A549 (cell line): ENCODE measurements at regions not wholly inside any gene's neighbourhood (a gene's known extent, or its start where the extent isn't known, plus 50 kb on each side); places are given as distances from the start of the nearest gene placed in this dataset.

Source experiments
- BHLHE40 ChIP-seq: IDR thresholded peaks from 2 replicates; pipeline ENCODE4 v1.6.1; 2012; ENCODE audit warnings: low read depth, low read length, inconsistent platforms
- CBX8 ChIP-seq: fragments of 200-600 bp; sonication (generic); IDR thresholded peaks from 2 replicates; pipeline ENCODE4 v1.6.1; 2016
- EP300 ChIP-seq, 2 experiments: fragments of >200 bp; sonication (Bioruptor Twin); formaldehyde crosslinking; IDR thresholded peaks; 2 replicates in 1 of 2; 3 replicates in 1 of 2; pipeline ENCODE4 v1.6.1; 2016 to 2017
- MYC ChIP-seq: IDR thresholded peaks from 2 replicates; pipeline ENCODE4 v1.6.1; 2012; ENCODE audit warnings: mild to moderate bottlenecking, inconsistent platforms, low read length, improper control_type of control experiment, borderline replicate concordance
- POLR2A ChIP-seq: IDR thresholded peaks from 2 replicates; pipeline ENCODE4 v1.6.1; 2012; ENCODE audit warnings: mild to moderate bottlenecking, low read length
- RAD21 ChIP-seq, 2 experiments: fragments of >200 bp in 1 of 2; sonication (Bioruptor Twin) in 1 of 2; formaldehyde crosslinking in 1 of 2; IDR thresholded peaks in 1 of 2; conservative IDR thresholded peaks in 1 of 2; 2 replicates in 1 of 2; 3 replicates in 1 of 2; pipeline ENCODE4 v1.6.1; 2012 to 2018; ENCODE audit warnings: inconsistent platforms in 1 of 2
- RFX5 ChIP-seq: fragments of 450-650 bp; IDR thresholded peaks from 2 replicates; pipeline ENCODE4 v1.7.1; 2014; ENCODE audit warnings: antibody characterized with exemption, mild to moderate bottlenecking, moderate library complexity
- TF ChIP-seq, protein P1 (sequence below): fragments of >200 bp; sonication (Bioruptor Twin); formaldehyde crosslinking; IDR thresholded peaks from 3 replicates; pipeline ENCODE4 v1.5.1; 2016
- TF ChIP-seq, protein P2 (sequence below): IDR thresholded peaks from 2 replicates; pipeline ENCODE4 v1.6.1; 2012
- TF ChIP-seq, protein P3 (sequence below): fragments of 200-600 bp; sonication (generic); IDR thresholded peaks from 2 replicates; pipeline ENCODE4 v1.6.1; 2016; ENCODE audit warnings: antibody characterized with exemption, mild to moderate bottlenecking, moderate library complexity

DNA sequence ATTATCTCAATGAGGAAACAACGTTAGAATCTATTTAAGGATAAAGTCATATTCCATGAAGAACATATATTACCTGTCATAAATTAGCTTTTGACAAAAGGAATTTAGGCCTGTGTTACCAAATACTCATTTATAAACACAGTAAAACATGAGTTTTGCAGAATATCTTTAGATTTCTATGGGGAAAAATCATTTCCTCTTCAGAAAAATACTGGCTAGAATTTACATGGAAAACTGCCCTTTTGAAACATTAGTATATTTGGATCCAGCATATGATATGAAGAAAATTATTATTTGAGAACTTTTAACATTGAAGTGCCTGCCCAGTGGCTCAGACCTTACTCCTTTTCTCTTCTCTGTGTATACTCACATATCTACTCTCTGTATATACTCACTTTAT lies 131.4 kb upstream of the NEIL3 start:
- TF ChIP-seq RFX5 (no peak), CBX8 (no peak), POLR2A (no peak), BHLHE40 (no peak), EP300 (IDR thresholded peaks at IDR 0.05) (no peak), MYC (no peak), RAD21 (conservative IDR thresholded peaks at IDR 0.05 in 1 of 2, IDR thresholded peaks at IDR 0.05 in 1 of 2) (no peak)
- TF ChIP-seq, protein P1, sequence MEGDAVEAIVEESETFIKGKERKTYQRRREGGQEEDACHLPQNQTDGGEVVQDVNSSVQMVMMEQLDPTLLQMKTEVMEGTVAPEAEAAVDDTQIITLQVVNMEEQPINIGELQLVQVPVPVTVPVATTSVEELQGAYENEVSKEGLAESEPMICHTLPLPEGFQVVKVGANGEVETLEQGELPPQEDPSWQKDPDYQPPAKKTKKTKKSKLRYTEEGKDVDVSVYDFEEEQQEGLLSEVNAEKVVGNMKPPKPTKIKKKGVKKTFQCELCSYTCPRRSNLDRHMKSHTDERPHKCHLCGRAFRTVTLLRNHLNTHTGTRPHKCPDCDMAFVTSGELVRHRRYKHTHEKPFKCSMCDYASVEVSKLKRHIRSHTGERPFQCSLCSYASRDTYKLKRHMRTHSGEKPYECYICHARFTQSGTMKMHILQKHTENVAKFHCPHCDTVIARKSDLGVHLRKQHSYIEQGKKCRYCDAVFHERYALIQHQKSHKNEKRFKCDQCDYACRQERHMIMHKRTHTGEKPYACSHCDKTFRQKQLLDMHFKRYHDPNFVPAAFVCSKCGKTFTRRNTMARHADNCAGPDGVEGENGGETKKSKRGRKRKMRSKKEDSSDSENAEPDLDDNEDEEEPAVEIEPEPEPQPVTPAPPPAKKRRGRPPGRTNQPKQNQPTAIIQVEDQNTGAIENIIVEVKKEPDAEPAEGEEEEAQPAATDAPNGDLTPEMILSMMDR = no peak
- TF ChIP-seq, protein P2, sequence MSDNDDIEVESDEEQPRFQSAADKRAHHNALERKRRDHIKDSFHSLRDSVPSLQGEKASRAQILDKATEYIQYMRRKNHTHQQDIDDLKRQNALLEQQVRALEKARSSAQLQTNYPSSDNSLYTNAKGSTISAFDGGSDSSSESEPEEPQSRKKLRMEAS = no peak
- TF ChIP-seq, protein P3, sequence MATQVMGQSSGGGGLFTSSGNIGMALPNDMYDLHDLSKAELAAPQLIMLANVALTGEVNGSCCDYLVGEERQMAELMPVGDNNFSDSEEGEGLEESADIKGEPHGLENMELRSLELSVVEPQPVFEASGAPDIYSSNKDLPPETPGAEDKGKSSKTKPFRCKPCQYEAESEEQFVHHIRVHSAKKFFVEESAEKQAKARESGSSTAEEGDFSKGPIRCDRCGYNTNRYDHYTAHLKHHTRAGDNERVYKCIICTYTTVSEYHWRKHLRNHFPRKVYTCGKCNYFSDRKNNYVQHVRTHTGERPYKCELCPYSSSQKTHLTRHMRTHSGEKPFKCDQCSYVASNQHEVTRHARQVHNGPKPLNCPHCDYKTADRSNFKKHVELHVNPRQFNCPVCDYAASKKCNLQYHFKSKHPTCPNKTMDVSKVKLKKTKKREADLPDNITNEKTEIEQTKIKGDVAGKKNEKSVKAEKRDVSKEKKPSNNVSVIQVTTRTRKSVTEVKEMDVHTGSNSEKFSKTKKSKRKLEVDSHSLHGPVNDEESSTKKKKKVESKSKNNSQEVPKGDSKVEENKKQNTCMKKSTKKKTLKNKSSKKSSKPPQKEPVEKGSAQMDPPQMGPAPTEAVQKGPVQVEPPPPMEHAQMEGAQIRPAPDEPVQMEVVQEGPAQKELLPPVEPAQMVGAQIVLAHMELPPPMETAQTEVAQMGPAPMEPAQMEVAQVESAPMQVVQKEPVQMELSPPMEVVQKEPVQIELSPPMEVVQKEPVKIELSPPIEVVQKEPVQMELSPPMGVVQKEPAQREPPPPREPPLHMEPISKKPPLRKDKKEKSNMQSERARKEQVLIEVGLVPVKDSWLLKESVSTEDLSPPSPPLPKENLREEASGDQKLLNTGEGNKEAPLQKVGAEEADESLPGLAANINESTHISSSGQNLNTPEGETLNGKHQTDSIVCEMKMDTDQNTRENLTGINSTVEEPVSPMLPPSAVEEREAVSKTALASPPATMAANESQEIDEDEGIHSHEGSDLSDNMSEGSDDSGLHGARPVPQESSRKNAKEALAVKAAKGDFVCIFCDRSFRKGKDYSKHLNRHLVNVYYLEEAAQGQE = no peak
